Spleen (tissue), 11 donors: ENCODE measurements at regions not wholly inside any gene's neighbourhood (a gene's known extent, or its start where the extent isn't known, plus 50 kb on each side); places are given as distances from the start of the nearest gene placed in this dataset.

Experiments
- DNase-seq: peaks from one replicate; pipeline ENCODE4 v3.0.0-alpha.2; 2020
- H3K27ac ChIP-seq, 8 donors: fragments of 200-600 bp; sonication (generic) in 7 of 8; 1 replicate in 4 of 8; 2 replicates in 4 of 8; pipeline versions ENCODE4 v1.5.0 to v1.8.0; 2016 to 2021; ENCODE audit warnings: inconsistent platforms in 4 of 8, mild to moderate bottlenecking in 4 of 8, moderate library complexity in 1 of 8
- H3K27me3 ChIP-seq, 7 donors: fragments of 200-600 bp; sonication (generic) in 6 of 7; replicated peaks in 1 of 7; 1 replicate in 4 of 7; 2 replicates in 3 of 7; pipeline versions ENCODE4 v1.5.0 to v1.8.0; 2016 to 2021; ENCODE audit warnings: inconsistent platforms in 3 of 7, mild to moderate bottlenecking in 1 of 7
- H3K36me3 ChIP-seq, 6 donors: fragments of 200-600 bp; sonication (generic) in 5 of 6; 1 replicate in 4 of 6; 2 replicates in 2 of 6; pipeline versions ENCODE4 v1.5.0 to v1.8.0; 2016 to 2021; ENCODE audit warnings: inconsistent platforms in 2 of 6
- H3K4me1 ChIP-seq, 6 donors: fragments of 200-600 bp; sonication (generic) in 5 of 6; 1 replicate in 3 of 6; 2 replicates in 3 of 6; pipeline versions ENCODE4 v1.5.0 to v1.8.0; 2016 to 2021; ENCODE audit warnings: inconsistent platforms in 3 of 6
- H3K4me3 ChIP-seq, 8 donors: fragments of 200-600 bp; sonication (generic) in 7 of 8; 1 replicate in 4 of 8; 2 replicates in 4 of 8; pipeline versions ENCODE4 v1.5.0 to v1.8.0; 2016 to 2021; ENCODE audit warnings: inconsistent platforms in 4 of 8, mild to moderate bottlenecking in 4 of 8, moderate library complexity in 2 of 8
- H3K9me3 ChIP-seq, 8 donors: fragments of 200-600 bp; sonication (generic) in 7 of 8; 1 replicate in 4 of 8; 2 replicates in 4 of 8; pipeline versions ENCODE4 v1.5.0 to v1.8.0; 2016 to 2021; ENCODE audit warnings: inconsistent platforms in 4 of 8
- CTCF ChIP-seq, 11 experiments: fragments of 200-600 bp in 7 of 11; fragments of 450-650 bp in 4 of 11; sonication (generic) in 4 of 11; IDR thresholded peaks in 8 of 11; conservative IDR thresholded peaks in 3 of 11; 1 replicate in 7 of 11; 2 replicates in 4 of 11; pipeline versions ENCODE4 v1.4.0 to v1.8.0; 2016 to 2021; ENCODE audit warnings: antibody characterized with exemption in 11 of 11, inconsistent platforms in 4 of 11, mild to moderate bottlenecking in 1 of 11
- POLR2A ChIP-seq, 3 donors: fragments of 450-650 bp; IDR thresholded peaks; one replicate each; pipeline ENCODE4 v1.5.1; 2017; ENCODE audit warnings: antibody characterized with exemption in 3 of 3, mild to moderate bottlenecking in 1 of 3
- POLR2AphosphoS5 ChIP-seq, 3 donors: sonication (generic); formaldehyde crosslinking; IDR thresholded peaks; one replicate each; pipeline ENCODE4 v1.5.1; 2017; ENCODE audit warnings: antibody characterized with exemption in 3 of 3
- WGBS, 5 donors: extraction: QIAGEN DNeasy Blood & Tissue Kit in 3 of 5; methylation state at CpG; one replicate each; pipeline versions ENCODE4 v1.1.5 to v1.1.7; 2013 to 2018; 5-methylcytosine and 5-hydroxymethylcytosine counted together
- intact Hi-C: fragments of 100-400 bp; cut with DNase I; formaldehyde crosslinking; loops from one replicate; pipeline ENCODE4 v1.15.0; 2023; ENCODE audit warnings: low total_unique reads
- donor health status: healthy with polysubstance abuse.
- donor health status: DM: no; HTN: no; CAD: no; lungs with moderate emphysema.
- donor health status: DM: no; HTN: no; CAD: no.
- donor health status: Bipolar disorder and iron deficiency.
- donor health status: healthy.
- donor health status: DM: no; HTN: no; CAD: no.
- donor health status: DM: yes; HTN: yes; CAD: no.

GRCh38 chr4:95627709-95628108, 78.9 kb upstream of the UNC5C start:
- no peaks in the 10 kb centered on the region for H3K27me3 ChIP-seq

GRCh38 chr4:95627024-95627605, 78.3 kb upstream of the UNC5C start:
- H3K4me3 ChIP-seq, result no peak overlapping the region
- intact Hi-C loops, result no loop called here
- H3K27me3 ChIP-seq, result no peaks in the 10 kb centered on the region
- no peaks in the 10 kb centered on the region for H3K4me1 ChIP-seq
- 76 to 89% (median 87%) methylated on average over 1 of the region's 1 CpG for WGBS, 5 donors
- no peaks in the 10 kb centered on the region for H3K36me3 ChIP-seq
- no peak for DNase-seq
- no peaks in the 10 kb centered on the region for H3K9me3 ChIP-seq
- H3K27ac ChIP-seq, result no peak overlapping the region
- TF ChIP-seq POLR2AphosphoS5 (IDR thresholded peaks at IDR 0.05) (no peak), POLR2A (IDR thresholded peaks at IDR 0.05) (no peak), CTCF (IDR thresholded peaks at IDR 0.05 in 8 of 11, conservative IDR thresholded peaks at IDR 0.05 in 3 of 11) (no peak)

More at GRCh38 chr4:95627709-95628108, 78.9 kb upstream of the UNC5C start:
- no peaks in the 10 kb centered on the region for H3K36me3 ChIP-seq
- DNase-seq, result no peak
- no peak overlapping the region for H3K4me3 ChIP-seq
- TF ChIP-seq POLR2AphosphoS5 (IDR thresholded peaks at IDR 0.05) (no peak), CTCF (IDR thresholded peaks at IDR 0.05 in 8 of 11, conservative IDR thresholded peaks at IDR 0.05 in 3 of 11) (no peak), POLR2A (IDR thresholded peaks at IDR 0.05) (no peak)
- 80 to 97% (median 91%) methylated on average over 1 of the region's 1 CpG for whole genome bisulfite sequencing, 5 donors
- no peaks in the 10 kb centered on the region for H3K4me1 ChIP-seq
- no peaks in the 10 kb centered on the region for H3K9me3 ChIP-seq
- intact Hi-C loops, result no loop called here
- H3K27ac ChIP-seq, result no peak overlapping the region

GRCh38 chr4:95625020-95625419, 76.2 kb upstream of the UNC5C start:
- Histone ChIP-seq H3K4me3 (no peak overlapping the region), H3K36me3 (no peaks in the 10 kb centered on the region), H3K27me3 (no peaks in the 10 kb centered on the region), H3K4me1 (no peaks in the 10 kb centered on the region), H3K27ac (no peak overlapping the region), H3K9me3 (no peaks in the 10 kb centered on the region)
- intact Hi-C loops, result no loop called here
- no peak for DNase-seq
- TF ChIP-seq CTCF (IDR thresholded peaks at IDR 0.05 in 8 of 11, conservative IDR thresholded peaks at IDR 0.05 in 3 of 11) (no peak), POLR2AphosphoS5 (IDR thresholded peaks at IDR 0.05) (no peak), POLR2A (IDR thresholded peaks at IDR 0.05) (no peak)

GRCh38 chr4:95619525-95620443, 71.0 kb upstream of the UNC5C start:
- Histone ChIP-seq H3K4me1 (no peaks in the 10 kb centered on the region), H3K27me3 (no peaks in the 10 kb centered on the region), H3K9me3 (peaks cover 0 to 7% (median 0%) of the 10 kb centered on the region in 8 donors), H3K4me3 (no peak overlapping the region), H3K36me3 (no peaks in the 10 kb centered on the region), H3K27ac (no peak overlapping the region)
- intact Hi-C loops, result no loop called here
- DNase-seq, result no peak
- WGBS, 5 donors, result 70 to 88% (median 82%) methylated on average over 9 of the region's 9 CpGs
- TF ChIP-seq CTCF (IDR thresholded peaks at IDR 0.05 in 8 of 11, conservative IDR thresholded peaks at IDR 0.05 in 3 of 11) (no peak), POLR2A (IDR thresholded peaks at IDR 0.05) (no peak), POLR2AphosphoS5 (IDR thresholded peaks at IDR 0.05) (no peak)
